Effector memory CD4-positive, alpha-beta T cell (primary cell): ENCODE measurements at regions not wholly inside any gene's neighbourhood (a gene's known extent, or its start where the extent isn't known, plus 50 kb on each side); places are given as distances from the start of the nearest gene placed in this dataset.

Experiments used
- DNase-seq, 3 donors: peaks; one replicate each; pipeline ENCODE4 v3.0.0-alpha.2; 2020
- H3K27ac ChIP-seq: 2 replicates; pipeline ENCODE4 v1.7.0; 2013; ENCODE audit warnings: mild to moderate bottlenecking, low read length, moderate library complexity; ENCODE audit not compliant: insufficient read depth, poor library complexity, severe bottlenecking
- H3K27me3 ChIP-seq: replicated peaks from 2 replicates; pipeline ENCODE4 v1.7.0; 2013; ENCODE audit warnings: mild to moderate bottlenecking, low read length; ENCODE audit not compliant: insufficient read depth, control insufficient read depth, poor library complexity, severe bottlenecking
- H3K36me3 ChIP-seq: 2 replicates; pipeline ENCODE4 v1.7.0; 2013; ENCODE audit warnings: mild to moderate bottlenecking, low read length, moderate library complexity; ENCODE audit not compliant: control insufficient read depth, insufficient read depth
- H3K4me1 ChIP-seq: 2 replicates; pipeline ENCODE4 v1.7.0; 2013; ENCODE audit warnings: low read length, mild to moderate bottlenecking; ENCODE audit not compliant: control insufficient read depth, insufficient read depth, poor library complexity, severe bottlenecking
- H3K4me3 ChIP-seq: 2 replicates; pipeline ENCODE4 v1.7.0; 2013; ENCODE audit warnings: low read length, low read depth, mild to moderate bottlenecking; ENCODE audit not compliant: insufficient read depth, poor library complexity, severe bottlenecking
- H3K9me3 ChIP-seq: 2 replicates; pipeline ENCODE4 v1.7.0; 2013; ENCODE audit warnings: mild to moderate bottlenecking, low read length, moderate library complexity; ENCODE audit not compliant: control insufficient read depth

GRCh38 chr2:146801886-146802285, 1042.9 kb upstream of the ACVR2A start:
- Histone ChIP-seq H3K36me3 (no peaks in the 10 kb centered on the region), H3K27me3 (no peaks in the 10 kb centered on the region), H3K27ac (no peak overlapping the region), H3K9me3 (no peaks in the 10 kb centered on the region), H3K4me3 (no peak overlapping the region), H3K4me1 (no peaks in the 10 kb centered on the region)
- no peak for DNase-seq

GRCh38 chr2:146786396-146786795, 1058.4 kb upstream of the ACVR2A start:
- Histone ChIP-seq H3K27ac (no peak overlapping the region), H3K4me3 (no peak overlapping the region), H3K27me3 (no peaks in the 10 kb centered on the region), H3K9me3 (no peaks in the 10 kb centered on the region), H3K4me1 (no peaks in the 10 kb centered on the region), H3K36me3 (no peaks in the 10 kb centered on the region)
- no peak for DNase-seq

- Histone ChIP-seq H3K9me3 (no peaks in the 10 kb centered on the region), H3K27me3 (no peaks in the 10 kb centered on the region), H3K36me3 (no peaks in the 10 kb centered on the region), H3K4me1 (no peaks in the 10 kb centered on the region), H3K4me3 (no peak overlapping the region), H3K27ac (no peak overlapping the region)
- no peak for DNase-seq
These were observed 1059.7 kb upstream of the ACVR2A start for GRCh38 chr2:146785101-146785500.

GRCh38 chr2:146784602-146785001, 1060.2 kb upstream of the ACVR2A start:
- H3K4me3 ChIP-seq, result no peak overlapping the region
- H3K27me3 ChIP-seq, result no peaks in the 10 kb centered on the region
- no peak for DNase-seq
- H3K4me1 ChIP-seq, result no peaks in the 10 kb centered on the region
- no peaks in the 10 kb centered on the region for H3K36me3 ChIP-seq
- no peaks in the 10 kb centered on the region for H3K9me3 ChIP-seq
- no peak overlapping the region for H3K27ac ChIP-seq

GRCh38 chr2:146777181-146777580, 1067.6 kb upstream of the ACVR2A start:
- Histone ChIP-seq H3K27me3 (no peaks in the 10 kb centered on the region), H3K9me3 (no peaks in the 10 kb centered on the region), H3K36me3 (no peaks in the 10 kb centered on the region), H3K4me3 (no peak overlapping the region), H3K4me1 (no peaks in the 10 kb centered on the region), H3K27ac (no peak overlapping the region)
- DNase-seq, result no peak

GRCh38 chr2:146776596-146776995, 1068.2 kb upstream of the ACVR2A start:
- no peak for DNase-seq
- Histone ChIP-seq H3K27ac (no peak overlapping the region), H3K9me3 (no peaks in the 10 kb centered on the region), H3K4me1 (no peaks in the 10 kb centered on the region), H3K36me3 (no peaks in the 10 kb centered on the region), H3K27me3 (no peaks in the 10 kb centered on the region), H3K4me3 (no peak overlapping the region)

GRCh38 chr2:146771531-146771930, 1073.3 kb upstream of the ACVR2A start:
- Histone ChIP-seq H3K4me1 (no peaks in the 10 kb centered on the region), H3K27me3 (no peaks in the 10 kb centered on the region), H3K4me3 (no peak overlapping the region), H3K36me3 (no peaks in the 10 kb centered on the region), H3K27ac (no peak overlapping the region), H3K9me3 (no peaks in the 10 kb centered on the region)
- DNase-seq, result no peak

- DNase-seq, result no peak
- Histone ChIP-seq H3K9me3 (no peaks in the 10 kb centered on the region), H3K4me3 (no peak overlapping the region), H3K27ac (no peak overlapping the region), H3K4me1 (no peaks in the 10 kb centered on the region), H3K36me3 (no peaks in the 10 kb centered on the region), H3K27me3 (no peaks in the 10 kb centered on the region)
These were observed 1080.5 kb upstream of the ACVR2A start for GRCh38 chr2:146764301-146764700.

- H3K27me3 ChIP-seq, result no peaks in the 10 kb centered on the region
- H3K36me3 ChIP-seq, result no peaks in the 10 kb centered on the region
- H3K27ac ChIP-seq, result no peak overlapping the region
- no peak for DNase-seq
- no peaks in the 10 kb centered on the region for H3K9me3 ChIP-seq
- H3K4me3 ChIP-seq, result no peak overlapping the region
- no peaks in the 10 kb centered on the region for H3K4me1 ChIP-seq
These were observed 1082.0 kb upstream of the ACVR2A start for GRCh38 chr2:146762786-146763185.

GRCh38 chr2:146754606-146755005, 1090.2 kb upstream of the ACVR2A start:
- no peaks in the 10 kb centered on the region for H3K4me1 ChIP-seq
- no peak overlapping the region for H3K4me3 ChIP-seq
- H3K27me3 ChIP-seq, result no peaks in the 10 kb centered on the region
- no peaks in the 10 kb centered on the region for H3K9me3 ChIP-seq
- no peak for DNase-seq
- H3K27ac ChIP-seq, result no peak overlapping the region
- H3K36me3 ChIP-seq, result no peaks in the 10 kb centered on the region

- no peaks in the 10 kb centered on the region for H3K36me3 ChIP-seq
- no peaks in the 10 kb centered on the region for H3K9me3 ChIP-seq
- no peaks in the 10 kb centered on the region for H3K27me3 ChIP-seq
These were observed 1096.8 kb upstream of the ACVR2A start for GRCh38 chr2:146748046-146748445.

More at GRCh38 chr2:146748046-146748445, 1096.8 kb upstream of the ACVR2A start:
- no peak for DNase-seq
- H3K4me1 ChIP-seq, result no peaks in the 10 kb centered on the region
- H3K27ac ChIP-seq, result no peak overlapping the region
- H3K4me3 ChIP-seq, result no peak overlapping the region
